Inflammatory macrophage (primary cell): ENCODE measurements at regions not wholly inside any gene's neighbourhood (a gene's known extent, or its start where the extent isn't known, plus 50 kb on each side); places are given as distances from the start of the nearest gene placed in this dataset.
A peak's percentile ranks its signal among the peaks of the same experiment; 100 is the strongest.

ENCODE experiments used
- DNase-seq, 2 donors: peaks; one replicate each; pipeline ENCODE4 v3.0.0-alpha.2; 2020 to 2022

- DNase-seq, result no peak
These were observed 340.0 kb downstream of the NPHP4 start for GRCh38 chr1:5651964-5652821.

GRCh38 chr1:5651473-5651872 lies 340.8 kb downstream of the NPHP4 start:
- no peak for DNase-seq

GRCh38 chr1:5651027-5651410 lies 341.2 kb downstream of the NPHP4 start:
- DNase-seq, result no peak

- no peak for DNase-seq
These were observed 341.8 kb downstream of the NPHP4 start for GRCh38 chr1:5650283-5651026.

- no peak for DNase-seq
These were observed 342.4 kb downstream of the NPHP4 start for GRCh38 chr1:5649795-5650194.

- no peak for DNase-seq
These were observed 343.1 kb downstream of the NPHP4 start for GRCh38 chr1:5649166-5649551.

GRCh38 chr1:5648410-5649165 lies 343.6 kb downstream of the NPHP4 start:
- DNase-seq, result no peak

- no peak for DNase-seq
These were observed 345.0 kb downstream of the NPHP4 start for GRCh38 chr1:5647234-5647633.

- no peak for DNase-seq
These were observed 345.6 kb downstream of the NPHP4 start for GRCh38 chr1:5646486-5647149.

- no peak for DNase-seq
These were observed 346.3 kb downstream of the NPHP4 start for GRCh38 chr1:5645929-5646328.

GRCh38 chr1:5645135-5645399 lies 347.2 kb downstream of the NPHP4 start:
- DNase-seq, result no peak

- DNase-seq, result no peak
These were observed 347.7 kb downstream of the NPHP4 start for GRCh38 chr1:5644281-5645134.

GRCh38 chr1:5643360-5644107 lies 348.7 kb downstream of the NPHP4 start:
- DNase-seq, result no peak

GRCh38 chr1:5640845-5641244 lies 351.4 kb downstream of the NPHP4 start:
- DNase-seq, result no peak

GRCh38 chr1:5639106-5639722 lies 353.0 kb downstream of the NPHP4 start:
- no peak for DNase-seq

GRCh38 chr1:5638582-5638981 lies 353.6 kb downstream of the NPHP4 start:
- no peak for DNase-seq

- DNase-seq, result peak in 1 of 2 donors; percentile 30
These were observed 355.1 kb downstream of the NPHP4 start for GRCh38 chr1:5637171-5637570.

- no peak for DNase-seq
These were observed 357.3 kb downstream of the NPHP4 start for GRCh38 chr1:5634893-5635292.

- DNase-seq, result no peak
These were observed 359.4 kb downstream of the NPHP4 start for GRCh38 chr1:5632814-5633213.

GRCh38 chr1:5632224-5632623 lies 360.0 kb downstream of the NPHP4 start:
- DNase-seq, result no peak

GRCh38 chr1:5628416-5628815 lies 363.8 kb downstream of the NPHP4 start:
- no peak for DNase-seq
